Subcutaneous abdominal adipose tissue (tissue), 5 donors: ENCODE measurements at regions not wholly inside any gene's neighbourhood (a gene's known extent, or its start where the extent isn't known, plus 50 kb on each side); places are given as distances from the start of the nearest gene placed in this dataset.

ENCODE experiments used
- H3K27ac ChIP-seq: one replicate; pipeline ENCODE4 v1.7.0; 2013; ENCODE audit warnings: low read depth, mild to moderate bottlenecking, inconsistent platforms, low read length, moderate library complexity
- H3K27me3 ChIP-seq, 5 donors: one replicate each; pipeline ENCODE4 v1.7.0; 2013; ENCODE audit warnings: low read length in 5 of 5, inconsistent platforms in 1 of 5; ENCODE audit not compliant: control insufficient read depth in 5 of 5, insufficient read depth in 4 of 5
- H3K36me3 ChIP-seq, 5 donors: one replicate each; pipeline ENCODE4 v1.7.0; 2013; ENCODE audit warnings: low read length in 5 of 5; ENCODE audit not compliant: control insufficient read depth in 5 of 5, insufficient read depth in 5 of 5
- H3K4me1 ChIP-seq, 5 donors: one replicate each; pipeline ENCODE4 v1.7.0; 2013; ENCODE audit warnings: low read length in 5 of 5, mild to moderate bottlenecking in 3 of 5, moderate library complexity in 1 of 5; ENCODE audit not compliant: control insufficient read depth in 5 of 5, insufficient read depth in 5 of 5
- H3K4me3 ChIP-seq, 5 donors: one replicate each; pipeline ENCODE4 v1.7.0; 2013; ENCODE audit warnings: low read length in 5 of 5, low read depth in 1 of 5
- H3K9ac ChIP-seq, 5 donors: one replicate each; pipeline ENCODE4 v1.7.0; 2013; ENCODE audit warnings: low read length in 5 of 5, mild to moderate bottlenecking in 4 of 5, moderate library complexity in 3 of 5
- H3K9me3 ChIP-seq, 5 donors: one replicate each; pipeline ENCODE4 v1.7.0; 2013; ENCODE audit warnings: low read length in 5 of 5; ENCODE audit not compliant: control insufficient read depth in 5 of 5
- donor health status: healthy.
- donor health status: healthy.
- donor health status: healthy.
- donor health status: healthy.
- donor health status: healthy.

DNA sequence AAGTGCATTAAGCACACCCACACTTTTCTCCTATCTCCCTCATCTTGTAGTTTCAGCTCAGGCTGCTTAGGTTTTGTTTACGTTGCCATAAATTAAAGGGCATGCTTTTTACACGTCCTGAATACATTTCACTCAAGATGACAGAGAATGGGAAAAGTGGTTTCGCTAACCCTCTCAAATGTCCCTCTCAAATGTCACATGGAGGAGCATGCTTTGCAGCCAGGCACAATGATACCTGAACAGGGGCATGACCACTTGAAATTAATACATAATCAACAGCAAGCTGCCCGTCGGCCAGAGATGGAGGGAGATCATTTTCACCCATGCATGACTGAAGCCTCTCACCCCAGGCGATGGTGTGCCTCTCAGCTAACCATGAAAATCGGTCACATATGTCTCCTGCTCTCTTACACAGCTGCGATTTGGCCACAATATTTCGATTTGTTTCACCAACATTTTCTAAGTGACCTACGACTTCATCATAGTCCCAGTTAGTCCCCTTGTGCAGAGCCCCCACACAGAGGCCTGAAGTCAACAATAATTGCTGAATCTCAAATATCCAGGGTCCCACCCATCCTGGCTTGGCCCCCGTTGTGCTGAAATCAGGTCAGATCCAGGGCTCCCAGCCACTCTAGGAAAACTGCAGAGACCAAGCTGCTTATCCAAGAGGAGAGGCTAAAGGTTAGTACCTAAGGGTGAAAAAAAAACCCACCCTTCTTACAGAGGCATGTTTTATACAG lies 373.9 kb upstream of the NFE2L3 start:
- no peak overlapping the region for H3K4me3 ChIP-seq
- H3K36me3 ChIP-seq = no peaks in the 10 kb centered on the region
- H3K9ac ChIP-seq = no peak overlapping the region

DNA sequence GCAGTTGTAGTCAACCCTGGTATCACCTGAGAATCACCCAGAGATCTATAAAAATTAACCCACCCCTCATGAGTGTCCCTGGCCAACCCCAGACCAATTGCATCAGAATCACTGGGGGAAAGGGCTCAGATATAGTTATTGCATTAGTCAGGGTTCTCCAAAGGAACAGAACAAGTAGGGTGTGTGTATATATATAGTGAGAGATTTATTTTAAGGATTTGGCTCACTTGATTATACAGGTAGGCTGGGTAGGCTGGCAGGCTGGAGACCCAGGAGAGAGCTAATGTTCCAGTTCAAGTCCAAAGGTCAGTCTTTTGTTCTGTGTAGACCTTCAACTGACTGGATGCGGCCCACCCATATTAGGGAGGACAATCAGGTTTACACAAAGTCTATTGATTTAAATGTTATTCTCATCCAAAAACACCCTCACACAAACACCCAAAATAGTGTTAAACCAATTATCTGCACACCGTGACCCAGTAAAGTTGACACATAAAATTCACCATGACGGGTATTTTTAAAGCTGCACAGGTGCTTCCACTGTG lies 372.9 kb upstream of the NFE2L3 start:
- H3K27ac ChIP-seq = no peak overlapping the region
- H3K9ac ChIP-seq = no peak overlapping the region
- no peak overlapping the region for H3K4me3 ChIP-seq
- peaks cover 5 to 27% (median 24%) of the 10 kb centered on the region in 5 donors for H3K4me1 ChIP-seq
- no peaks in the 10 kb centered on the region for H3K9me3 ChIP-seq
- no peaks in the 10 kb centered on the region for H3K27me3 ChIP-seq
- H3K36me3 ChIP-seq = no peaks in the 10 kb centered on the region

More for the DNA sequence above, 373.9 kb upstream of the NFE2L3 start:
- peaks cover 5 to 27% (median 24%) of the 10 kb centered on the region in 5 donors for H3K4me1 ChIP-seq
- no peak overlapping the region for H3K27ac ChIP-seq
- no peaks in the 10 kb centered on the region for H3K9me3 ChIP-seq
- H3K27me3 ChIP-seq = no peaks in the 10 kb centered on the region

DNA sequence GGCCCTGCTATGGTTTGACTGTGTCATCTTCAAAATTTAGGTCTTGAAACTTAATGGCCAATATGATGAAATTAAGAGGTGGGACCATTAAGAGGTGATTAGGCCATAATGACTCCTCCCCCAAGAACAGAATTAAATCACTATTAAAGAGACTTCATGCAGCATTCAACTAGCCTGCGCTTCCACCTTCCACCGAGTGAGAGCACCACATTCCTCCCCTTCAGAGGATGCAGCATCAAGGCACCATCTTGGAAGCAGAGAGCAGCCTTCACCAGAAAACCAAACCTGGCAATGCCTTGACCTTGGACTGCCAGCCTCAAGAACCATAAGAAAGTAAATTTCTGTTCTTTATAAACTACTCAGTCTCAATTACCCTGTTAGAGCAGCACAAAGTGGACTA lies 371.1 kb upstream of the NFE2L3 start:
- no peaks in the 10 kb centered on the region for H3K9me3 ChIP-seq
- H3K27me3 ChIP-seq = no peaks in the 10 kb centered on the region
- H3K4me1 ChIP-seq = peaks cover 5 to 22% (median 21%) of the 10 kb centered on the region in 5 donors
- no peak overlapping the region for H3K27ac ChIP-seq
- no peaks in the 10 kb centered on the region for H3K36me3 ChIP-seq
- no peak overlapping the region for H3K4me3 ChIP-seq
- H3K9ac ChIP-seq = no peak overlapping the region

DNA sequence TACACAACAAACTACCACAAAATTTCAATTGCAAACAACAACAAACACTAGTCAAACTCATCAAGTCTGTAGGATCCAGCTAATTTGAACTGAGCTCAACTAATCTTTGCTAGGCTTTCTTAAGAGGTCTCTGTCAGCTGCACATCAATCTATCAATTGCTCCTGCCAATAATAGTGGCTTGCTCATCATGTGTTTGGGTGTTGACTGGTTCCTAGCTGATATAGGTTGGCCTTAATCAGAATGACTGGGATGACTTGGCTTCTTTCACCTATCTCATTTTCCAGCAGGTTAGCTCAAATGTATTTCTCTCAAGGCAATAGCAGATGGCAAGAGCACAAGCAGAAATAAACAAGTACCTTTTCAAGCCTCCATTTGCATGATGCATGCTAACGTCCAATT lies 370.3 kb upstream of the NFE2L3 start:
- H3K27ac ChIP-seq = no peak overlapping the region
- no peaks in the 10 kb centered on the region for H3K9me3 ChIP-seq
- H3K4me3 ChIP-seq = no peak overlapping the region
- no peaks in the 10 kb centered on the region for H3K36me3 ChIP-seq
- H3K4me1 ChIP-seq = peaks cover 2 to 16% (median 14%) of the 10 kb centered on the region in 5 donors
- H3K27me3 ChIP-seq = no peaks in the 10 kb centered on the region
- H3K9ac ChIP-seq = no peak overlapping the region

DNA sequence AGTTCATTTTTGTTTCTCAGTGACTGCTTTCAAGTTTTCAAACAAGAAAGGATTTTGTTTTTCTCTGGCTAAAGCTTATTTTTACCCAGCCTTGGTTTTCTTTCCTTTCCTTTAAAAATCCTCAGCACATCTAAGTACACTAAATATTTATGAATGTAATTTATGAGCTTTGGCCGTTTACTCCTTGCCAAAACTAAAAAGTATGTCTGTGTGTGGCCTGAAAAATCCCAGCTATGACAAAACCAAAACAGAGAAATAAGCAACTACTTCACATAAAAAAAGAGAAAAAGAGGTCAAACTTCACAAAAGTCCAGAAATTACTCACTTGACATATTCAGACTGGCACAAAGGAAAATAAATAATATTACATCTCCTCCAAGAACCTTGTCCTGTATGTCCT lies 365.1 kb upstream of the NFE2L3 start:
- Histone ChIP-seq H3K9ac (no peak overlapping the region), H3K36me3 (no peaks in the 10 kb centered on the region), H3K4me3 (no peak overlapping the region), H3K4me1 (peaks cover 5 to 17% (median 14%) of the 10 kb centered on the region in 5 donors), H3K27ac (peak overlapping the region; percentile 45), H3K9me3 (no peaks in the 10 kb centered on the region), H3K27me3 (no peaks in the 10 kb centered on the region)

DNA sequence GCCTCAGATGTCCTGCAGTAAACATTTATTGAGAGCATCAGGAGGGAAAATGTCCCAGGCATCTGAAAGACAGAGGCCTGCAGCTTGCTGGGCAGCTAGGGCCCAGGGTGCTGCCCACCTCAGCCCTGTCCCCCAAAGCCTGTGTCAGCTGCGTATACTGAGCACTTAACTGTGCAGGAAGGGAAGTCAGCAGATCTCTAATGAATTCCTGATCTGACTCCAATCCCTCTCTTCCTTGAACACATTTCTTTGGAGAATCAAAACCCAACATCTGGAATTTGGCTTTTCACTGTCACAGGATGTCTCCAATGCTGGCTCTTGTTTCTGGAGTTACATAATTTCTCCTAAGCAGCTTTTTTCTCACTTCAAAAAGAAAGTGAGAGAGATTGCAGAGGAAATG lies 364.7 kb upstream of the NFE2L3 start:
- H3K27ac ChIP-seq = peak overlapping the region; percentile 45
- H3K36me3 ChIP-seq = no peaks in the 10 kb centered on the region
- peaks cover 5 to 17% (median 14%) of the 10 kb centered on the region in 5 donors for H3K4me1 ChIP-seq
- no peaks in the 10 kb centered on the region for H3K9me3 ChIP-seq
- no peaks in the 10 kb centered on the region for H3K27me3 ChIP-seq
- no peak overlapping the region for H3K4me3 ChIP-seq
- no peak overlapping the region for H3K9ac ChIP-seq

DNA sequence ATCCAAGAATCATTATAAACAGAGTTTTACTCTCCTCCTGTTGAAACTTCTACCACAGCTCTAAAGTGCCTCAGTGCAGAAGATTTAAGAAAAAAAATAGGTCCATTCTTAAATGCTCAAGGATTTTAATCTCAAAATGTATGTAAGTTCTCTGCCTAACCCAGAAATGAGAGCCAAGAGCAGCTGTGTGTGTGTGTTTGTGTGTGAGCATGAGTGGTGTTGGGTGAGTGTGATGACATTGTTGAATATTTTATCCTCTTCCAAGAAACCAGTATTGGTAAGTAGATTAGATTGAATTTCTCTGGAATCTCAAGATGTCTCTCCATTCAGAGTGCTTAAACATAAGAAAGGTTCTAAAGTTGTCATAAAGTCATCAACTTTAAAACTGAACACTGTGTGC lies 363.6 kb upstream of the NFE2L3 start:
- Histone ChIP-seq H3K27ac (no peak overlapping the region), H3K4me1 (peaks cover 5 to 17% (median 14%) of the 10 kb centered on the region in 5 donors), H3K9me3 (no peaks in the 10 kb centered on the region), H3K36me3 (no peaks in the 10 kb centered on the region), H3K4me3 (no peak overlapping the region), H3K9ac (no peak overlapping the region), H3K27me3 (no peaks in the 10 kb centered on the region)

DNA sequence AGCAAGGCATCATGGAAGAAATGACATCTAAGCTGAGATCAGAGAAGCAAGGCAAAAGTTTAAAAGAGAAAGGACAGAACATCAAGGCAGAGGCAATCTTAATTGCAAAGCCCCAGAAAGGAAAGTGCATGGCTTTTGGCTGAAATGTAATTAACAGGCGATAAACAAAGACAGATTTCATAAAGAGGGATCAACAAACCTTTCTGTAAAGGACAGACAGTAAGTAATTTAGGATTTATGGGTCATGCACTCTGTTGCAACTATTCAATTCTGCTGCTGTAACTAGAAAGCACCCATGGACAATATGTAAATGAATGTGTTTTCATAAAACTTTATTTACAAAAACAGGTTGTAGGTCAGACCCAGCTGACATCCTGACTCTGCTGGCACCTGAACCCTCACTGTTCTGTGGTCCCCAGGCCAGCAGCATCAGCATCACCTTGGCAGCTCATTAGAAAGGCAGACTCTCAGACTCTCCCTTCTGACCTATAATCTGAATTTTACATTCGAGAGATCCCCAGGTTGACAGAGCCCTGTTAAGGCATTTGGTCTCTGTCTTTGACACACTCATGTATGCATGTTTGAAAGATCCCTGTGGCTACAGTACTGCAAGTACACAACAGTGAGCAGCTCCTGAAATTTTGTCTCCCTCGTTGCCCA lies 362.9 kb upstream of the NFE2L3 start:
- H3K27ac ChIP-seq = no peak overlapping the region
- H3K4me3 ChIP-seq = no peak overlapping the region
- H3K27me3 ChIP-seq = no peaks in the 10 kb centered on the region
- peaks cover 5 to 17% (median 14%) of the 10 kb centered on the region in 5 donors for H3K4me1 ChIP-seq
- H3K9ac ChIP-seq = no peak overlapping the region
- no peaks in the 10 kb centered on the region for H3K9me3 ChIP-seq
- no peaks in the 10 kb centered on the region for H3K36me3 ChIP-seq

DNA sequence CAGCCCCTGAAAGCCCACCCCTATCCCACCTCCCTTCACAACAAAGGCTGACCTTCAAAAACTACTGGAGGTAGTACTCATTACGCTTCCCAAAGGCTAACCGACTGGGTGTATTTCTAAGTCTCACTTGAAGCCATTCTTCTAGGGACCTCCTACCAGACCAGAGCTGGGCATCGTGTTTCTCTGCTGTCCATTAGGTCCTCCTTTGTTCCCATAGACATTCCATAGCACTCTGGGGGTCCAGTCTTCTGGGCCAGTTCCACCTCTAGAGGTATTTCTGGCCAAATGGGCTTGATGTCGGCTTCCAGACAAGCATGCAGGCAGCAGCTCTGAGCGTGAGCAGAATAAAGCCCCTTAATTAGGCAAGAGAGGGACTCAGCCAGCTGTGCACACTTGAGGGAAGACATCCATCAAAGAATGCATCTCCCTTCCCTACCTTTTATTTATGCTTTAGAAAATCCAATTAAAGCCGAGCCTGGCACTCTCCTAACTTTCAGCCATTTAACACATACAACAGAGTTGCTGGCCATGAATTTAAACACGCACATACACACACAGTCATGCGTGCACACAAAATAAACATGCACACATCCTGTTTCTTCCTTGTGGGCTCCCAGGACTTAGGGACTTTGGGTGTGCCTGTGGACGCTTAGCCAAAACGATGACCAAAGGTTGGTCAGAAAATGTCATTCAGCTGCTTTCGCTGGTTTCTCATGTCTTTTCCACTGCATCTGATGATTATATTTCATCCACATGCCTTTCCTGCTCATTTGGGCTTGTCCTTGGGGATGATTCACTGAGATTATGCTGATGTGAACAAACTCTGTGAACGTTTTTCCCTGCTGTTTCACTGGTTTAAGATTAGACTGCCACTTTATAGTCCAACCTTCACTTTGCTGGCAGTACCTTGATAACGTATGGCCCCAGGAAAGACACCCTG lies 362.0 kb upstream of the NFE2L3 start:
- H3K27me3 ChIP-seq = no peaks in the 10 kb centered on the region
- H3K4me3 ChIP-seq = no peak overlapping the region
- H3K36me3 ChIP-seq = no peaks in the 10 kb centered on the region
- no peaks in the 10 kb centered on the region for H3K9me3 ChIP-seq
- H3K9ac ChIP-seq = no peak overlapping the region
- no peak overlapping the region for H3K27ac ChIP-seq
- H3K4me1 ChIP-seq = peaks cover 5 to 17% (median 14%) of the 10 kb centered on the region in 5 donors
